ENCODE measurements at regions not wholly inside any gene's neighbourhood (a gene's known extent, or its start where the extent isn't known, plus 50 kb on each side); places are given as distances from the start of the nearest gene placed in this dataset.

- TF ChIP-seq CTCF (tag by site-specific recombination; IDR thresholded peaks at IDR 0.05) (no peak), YY1 (tag by site-specific recombination; IDR thresholded peaks at IDR 0.05) (no peak), ZNF785 (tag by site-specific recombination; IDR thresholded peaks at IDR 0.05) (no peak), ZNF76 (tag by site-specific recombination; IDR thresholded peaks at IDR 0.05; ENCODE audit: borderline replicate concordance, low read depth) (no peak), SALL2 (tag by site-specific recombination; IDR thresholded peaks at IDR 0.05; ENCODE audit: borderline replicate concordance) (no peak), ZNF362 (tag by site-specific recombination; IDR thresholded peaks at IDR 0.05) (no peak), REST (tag by site-specific recombination; IDR thresholded peaks at IDR 0.05) (no peak), PRDM1 (tag by site-specific recombination; IDR thresholded peaks at IDR 0.05) (no peak), ZNF670 (tag by site-specific recombination; IDR thresholded peaks at IDR 0.05; ENCODE audit: low read depth) (no peak), ZNF221 (tag by site-specific recombination; IDR thresholded peaks at IDR 0.05; ENCODE audit: borderline replicate concordance) (no peak), ZNF280D (tag by site-specific recombination; IDR thresholded peaks at IDR 0.05) (no peak)
These were observed 362.6 kb downstream of the BCL11B start for GRCh38 chr14:98909251-98909944.
